Hepatocyte (in vitro differentiated cells): ENCODE measurements at regions not wholly inside any gene's neighbourhood (a gene's known extent, or its start where the extent isn't known, plus 50 kb on each side); places are given as distances from the start of the nearest gene placed in this dataset.

Experiments
- CTCF ChIP-seq: fragments of 200-600 bp; sonication (generic); IDR thresholded peaks from 2 replicates; pipeline ENCODE4 v1.5.1; 2016; ENCODE audit warnings: antibody characterized with exemption, mild to moderate bottlenecking; ENCODE audit not compliant: poor library complexity
- EZH2phosphoT487 ChIP-seq: fragments of 200-600 bp; sonication (generic); IDR thresholded peaks from one replicate; pipeline ENCODE4 v1.6.1; 2018; ENCODE audit warnings: antibody characterized with exemption, mild to moderate bottlenecking, low read depth, moderate library complexity; ENCODE audit not compliant: unreplicated experiment, severe bottlenecking

GRCh38 chr12:124107351-124107750 lies 134.3 kb downstream of the ZNF664 start:
- TF ChIP-seq CTCF (no peak), EZH2phosphoT487 (no peak)
